DND-41 (cell line): ENCODE measurements at regions not wholly inside any gene's neighbourhood (a gene's known extent, or its start where the extent isn't known, plus 50 kb on each side); places are given as distances from the start of the nearest gene placed in this dataset.

Experiments
- ATAC-seq: fragments of 200-7000 bp; cut with Tn5 transposase; 3 replicates; pipeline ENCODE4 v1.9.1; 2021; ENCODE audit warnings: low read depth; ENCODE audit not compliant: insufficient read depth
- DNase-seq: peaks from one replicate; pipeline ENCODE4 v3.0.0-alpha.2; 2020
- H2AFZ ChIP-seq: 2 replicates; pipeline ENCODE4 v1.6.0; 2012; ENCODE audit warnings: low read depth, low read length
- H3K27ac ChIP-seq: 2 replicates; pipeline ENCODE4 v1.5.1; 2012; ENCODE audit warnings: low read length, inconsistent platforms
- H3K27me3 ChIP-seq: fragments of 200-600 bp; sonication (generic); 2 replicates; pipeline ENCODE4 v1.6.0; 2012; ENCODE audit warnings: low read length, mild to moderate bottlenecking, inconsistent platforms; ENCODE audit not compliant: insufficient read depth, poor library complexity
- H3K36me3 ChIP-seq: 2 replicates; pipeline ENCODE4 v1.5.1; 2012; ENCODE audit warnings: low read length, inconsistent platforms; ENCODE audit not compliant: insufficient read depth
- H3K4me1 ChIP-seq: 2 replicates; pipeline ENCODE4 v1.5.1; 2012; ENCODE audit warnings: mild to moderate bottlenecking, low read length; ENCODE audit not compliant: insufficient read depth
- H3K4me2 ChIP-seq: 2 replicates; pipeline ENCODE4 v1.6.0; 2012; ENCODE audit warnings: mild to moderate bottlenecking, moderate library complexity, low read length, inconsistent platforms; ENCODE audit not compliant: insufficient read depth
- H3K4me3 ChIP-seq, 2 experiments: fragments of 200-600 bp in 1 of 2; shearing (Covaris generic) in 1 of 2; 2 replicates each; pipeline ENCODE4 v1.5.1; 2012 to 2016; ENCODE audit warnings: inconsistent platforms in 2 of 2, low read length in 2 of 2, mild to moderate bottlenecking in 2 of 2, low read depth in 1 of 2, moderate library complexity in 1 of 2
- H3K79me2 ChIP-seq: 2 replicates; pipeline ENCODE4 v1.6.0; 2012; ENCODE audit warnings: low read length, inconsistent platforms; ENCODE audit not compliant: insufficient read depth
- H3K9ac ChIP-seq: 2 replicates; pipeline ENCODE4 v1.6.0; 2012; ENCODE audit warnings: low read depth, mild to moderate bottlenecking, inconsistent platforms, low read length, moderate library complexity
- H3K9me3 ChIP-seq: 2 replicates; pipeline ENCODE4 v1.5.1; 2012; ENCODE audit warnings: low read length, moderate library complexity, mild to moderate bottlenecking, inconsistent platforms; ENCODE audit not compliant: insufficient read depth, severe bottlenecking
- H4K20me1 ChIP-seq: 2 replicates; pipeline ENCODE4 v1.6.0; 2012; ENCODE audit warnings: low read length; ENCODE audit not compliant: insufficient read depth
- CTCF ChIP-seq: IDR thresholded peaks from 2 replicates; pipeline ENCODE4 v1.5.1; 2012; ENCODE audit warnings: borderline replicate concordance, low read length, moderate library complexity, mild to moderate bottlenecking; ENCODE audit not compliant: poor library complexity, severe bottlenecking; ENCODE audit errors: extremely low read depth
- EZH2 ChIP-seq: IDR thresholded peaks from 3 replicates; pipeline ENCODE4 v1.6.1; 2012; ENCODE audit warnings: borderline replicate concordance, low read depth, mild to moderate bottlenecking, moderate library complexity, low read length, inconsistent platforms; ENCODE audit not compliant: severe bottlenecking

- no peak overlapping the region for H2AFZ ChIP-seq
Measured at GRCh38 chr12:67722296-67722695, 73.8 kb downstream of the DYRK2 start.

GRCh38 chr12:67726868-67727267, 78.3 kb downstream of the DYRK2 start:
- Histone ChIP-seq H3K79me2 (no peaks in the 10 kb centered on the region), H3K9me3 (no peaks in the 10 kb centered on the region), H3K4me2 (no peak overlapping the region), H3K27me3 (no peaks in the 10 kb centered on the region), H4K20me1 (no peaks in the 10 kb centered on the region), H3K4me1 (peaks cover 8% of the 10 kb centered on the region; the same call in 1 of the 2 replicates), H3K4me3 (no peak overlapping the region), H3K36me3 (no peaks in the 10 kb centered on the region), H2AFZ (no peak overlapping the region), H3K9ac (no peak overlapping the region), H3K27ac (no peak overlapping the region)
- DNase-seq, result no peak
- TF ChIP-seq EZH2 (no peak), CTCF (no peak)
- no peak for ATAC-seq

More at GRCh38 chr12:67722296-67722695, 73.8 kb downstream of the DYRK2 start:
- TF ChIP-seq EZH2, result no peak
- no peak for TF ChIP-seq CTCF
- H3K4me1 ChIP-seq, result 0 out of 2 replicates have a peak, but pooled peaks cover 2% of the 10 kb centered on the region
- no peaks in the 10 kb centered on the region for H4K20me1 ChIP-seq
- H3K27ac ChIP-seq, result no peak overlapping the region
- H3K9me3 ChIP-seq, result no peaks in the 10 kb centered on the region
- H3K27me3 ChIP-seq, result no peaks in the 10 kb centered on the region
- H3K79me2 ChIP-seq, result no peaks in the 10 kb centered on the region
- H3K9ac ChIP-seq, result no peak overlapping the region
- ATAC-seq (no peak), DNase-seq (no peak)
- no peak overlapping the region for H3K4me2 ChIP-seq
- H3K4me3 ChIP-seq, result no peak overlapping the region
- no peaks in the 10 kb centered on the region for H3K36me3 ChIP-seq

- DNase-seq, result no peak
- no peaks in the 10 kb centered on the region for H3K27me3 ChIP-seq
- peaks cover 8% of the 10 kb centered on the region; the same call in 1 of the 2 replicates for H3K4me1 ChIP-seq
- H3K36me3 ChIP-seq, result no peaks in the 10 kb centered on the region
- H3K4me2 ChIP-seq, result no peak overlapping the region
- no peak overlapping the region for H3K27ac ChIP-seq
- H3K9me3 ChIP-seq, result no peaks in the 10 kb centered on the region
- no peak overlapping the region for H3K4me3 ChIP-seq
- no peaks in the 10 kb centered on the region for H4K20me1 ChIP-seq
- no peak overlapping the region for H2AFZ ChIP-seq
- H3K9ac ChIP-seq, result no peak overlapping the region
- H3K79me2 ChIP-seq, result no peaks in the 10 kb centered on the region
- no peak for TF ChIP-seq EZH2
- TF ChIP-seq CTCF, result no peak
- ATAC-seq, result no peak
Measured at GRCh38 chr12:67727702-67728666, 79.4 kb downstream of the DYRK2 start.
